NCI-H446 (cell line): ENCODE measurements at regions not wholly inside any gene's neighbourhood (a gene's known extent, or its start where the extent isn't known, plus 50 kb on each side); places are given as distances from the start of the nearest gene placed in this dataset.
A peak's percentile ranks its signal among the peaks of the same experiment; 100 is the strongest.
"Not testable (repeated sequence)": the region's sequence is repeated elsewhere in the genome, so short reads cannot be mapped to it uniquely, and the experiment has no call there.

Experiments used
- DNase-seq, 2 experiments: peaks; one replicate each; lab custom pipeline; 2025; lab: John Stamatoyannopoulos, UW

GRCh38 chr10:32217216-32217615 lies 129.7 kb downstream of the EPC1 start:
- no peak for DNase-seq

- not testable (repeated sequence) for DNase-seq
Observed at GRCh38 chr10:32213838-32214237, 133.1 kb downstream of the EPC1 start.

GRCh38 chr10:32211046-32211363 lies 136.0 kb downstream of the EPC1 start:
- no peak for DNase-seq

GRCh38 chr10:32210306-32211045 lies 136.5 kb downstream of the EPC1 start:
- peak in 1 of 2 experiments; percentile 66 for DNase-seq

GRCh38 chr10:32208005-32208404 lies 139.0 kb downstream of the EPC1 start:
- DNase-seq: not testable (repeated sequence)

GRCh38 chr10:32207544-32207943 lies 139.4 kb downstream of the EPC1 start:
- peak in 1 of 2 experiments; percentile 41 for DNase-seq

GRCh38 chr10:32205670-32206069 lies 141.3 kb downstream of the EPC1 start:
- no peak for DNase-seq

- DNase-seq: no peak
Observed at GRCh38 chr10:32204606-32205005, 142.4 kb downstream of the EPC1 start.

- no peak for DNase-seq
Observed at GRCh38 chr10:32199714-32200394, 143.6 kb upstream of the KIF5B start.

- DNase-seq: no peak
Observed at GRCh38 chr10:32197423-32197822, 141.2 kb upstream of the KIF5B start.

- peak; percentile 16 to 55 for DNase-seq
Observed at GRCh38 chr10:32190890-32191491, 134.8 kb upstream of the KIF5B start.

GRCh38 chr10:32189400-32190084 lies 133.3 kb upstream of the KIF5B start:
- no peak for DNase-seq

- not testable (repeated sequence) for DNase-seq
Observed at GRCh38 chr10:32188601-32189000, 132.4 kb upstream of the KIF5B start.

GRCh38 chr10:32187686-32188085 lies 131.5 kb upstream of the KIF5B start:
- no peak for DNase-seq

- DNase-seq: not testable (repeated sequence)
Observed at GRCh38 chr10:32183652-32184051, 127.4 kb upstream of the KIF5B start.

- DNase-seq: no peak
Observed at GRCh38 chr10:32182476-32182875, 126.3 kb upstream of the KIF5B start.

- no peak for DNase-seq
Observed at GRCh38 chr10:32180390-32181280, 124.4 kb upstream of the KIF5B start.

- no peak for DNase-seq
Observed at GRCh38 chr10:32179836-32180235, 123.6 kb upstream of the KIF5B start.

- not testable (repeated sequence) for DNase-seq
Observed at GRCh38 chr10:32177594-32177993, 121.4 kb upstream of the KIF5B start.

- no peak for DNase-seq
Observed at GRCh38 chr10:32175629-32176028, 119.4 kb upstream of the KIF5B start.

- DNase-seq: no peak
Observed at GRCh38 chr10:32174349-32174893, 118.2 kb upstream of the KIF5B start.
